GM10266 (cell line): ENCODE measurements at regions not wholly inside any gene's neighbourhood (a gene's known extent, or its start where the extent isn't known, plus 50 kb on each side); places are given as distances from the start of the nearest gene placed in this dataset.

Experiments used
- DNase-seq: peaks from one replicate; pipeline ENCODE4 v3.0.0; 2012; ENCODE audit errors: extremely low spot score
- CTCF ChIP-seq: IDR thresholded peaks from 2 replicates; pipeline ENCODE4 v1.5.1; 2012; ENCODE audit warnings: mild to moderate bottlenecking, low read depth; ENCODE audit not compliant: control insufficient read depth, insufficient read depth; ENCODE audit errors: missing control alignments

- no peak for TF ChIP-seq CTCF
Observed at GRCh38 chr6:134415656-134416055, 97.7 kb upstream of the SGK1 start.

GRCh38 chr6:134415194-134415593 is 97.3 kb upstream of the SGK1 start:
- no peak for DNase-seq
- no peak for TF ChIP-seq CTCF

More at GRCh38 chr6:134415656-134416055, 97.7 kb upstream of the SGK1 start:
- no peak for DNase-seq

- TF ChIP-seq CTCF: no peak
- no peak for DNase-seq
Observed at GRCh38 chr6:134414793-134415192, 96.9 kb upstream of the SGK1 start.

- no peak for DNase-seq
- TF ChIP-seq CTCF: no peak
Observed at GRCh38 chr6:134413241-134413643, 95.3 kb upstream of the SGK1 start.

- no peak for DNase-seq
Observed at GRCh38 chr6:134410541-134410940, 92.6 kb upstream of the SGK1 start.

GRCh38 chr6:134407791-134408190 is 89.9 kb upstream of the SGK1 start:
- no peak for DNase-seq
- no peak for TF ChIP-seq CTCF

More at GRCh38 chr6:134410541-134410940, 92.6 kb upstream of the SGK1 start:
- TF ChIP-seq CTCF: no peak

- TF ChIP-seq CTCF: no peak
- no peak for DNase-seq
Observed at GRCh38 chr6:134406311-134406710, 88.4 kb upstream of the SGK1 start.
